Left lung (tissue), 4 donors: ENCODE measurements at regions not wholly inside any gene's neighbourhood (a gene's known extent, or its start where the extent isn't known, plus 50 kb on each side); places are given as distances from the start of the nearest gene placed in this dataset.

Source experiments
- ATAC-seq: fragments of 200-7000 bp; cut with Tn5 transposase; one replicate; pipeline ENCODE4 v1.9.1; 2020; ENCODE audit warnings: moderate library complexity
- DNase-seq, 4 donors: peaks; one replicate each; pipeline ENCODE4 v3.0.0-alpha.2; 2013 to 2020
- H3K27ac ChIP-seq, 2 donors: fragments of 200-600 bp; sonication (generic) in 1 of 2; one replicate each; pipeline versions ENCODE4 v1.5.0 to v1.8.0; 2020 to 2021
- H3K27me3 ChIP-seq, 2 donors: fragments of 200-600 bp; sonication (generic) in 1 of 2; one replicate each; pipeline versions ENCODE4 v1.5.0 to v1.8.0; 2020 to 2021
- H3K36me3 ChIP-seq, 2 donors: fragments of 200-600 bp; sonication (generic) in 1 of 2; one replicate each; pipeline versions ENCODE4 v1.5.0 to v1.8.0; 2020 to 2021
- H3K4me1 ChIP-seq, 2 donors: fragments of 200-600 bp; one replicate each; pipeline ENCODE4 v1.8.0; 2021
- H3K4me3 ChIP-seq, 2 donors: fragments of 200-600 bp; sonication (generic) in 1 of 2; one replicate each; pipeline versions ENCODE4 v1.5.0 to v1.8.0; 2020 to 2021; ENCODE audit warnings: mild to moderate bottlenecking in 1 of 2
- H3K9me3 ChIP-seq, 2 donors: fragments of 200-600 bp; sonication (generic) in 1 of 2; one replicate each; pipeline versions ENCODE4 v1.5.0 to v1.8.0; 2020 to 2021
- CTCF ChIP-seq, 2 donors: fragments of 200-600 bp; sonication (generic) in 1 of 2; IDR thresholded peaks; one replicate each; pipeline versions ENCODE4 v1.5.0 to v1.8.0; 2021; ENCODE audit warnings: antibody characterized with exemption in 2 of 2
- intact Hi-C, 2 donors: fragments of 100-400 bp; cut with DNase I; formaldehyde crosslinking; loops; one replicate each; pipeline versions ENCODE4 v1.11.2 to v1.14.2; 2022
- donor health status: DM: no; HTN: yes; CAD: no.
- donor health status: DM: no; HTN: no; CAD: no.

- no peak for TF ChIP-seq CTCF (IDR thresholded peaks at IDR 0.05)
- DNase-seq: no peak
- Histone ChIP-seq H3K4me3 (no peak overlapping the region), H3K4me1 (no peaks in the 10 kb centered on the region), H3K36me3 (no peaks in the 10 kb centered on the region), H3K9me3 (no peaks in the 10 kb centered on the region), H3K27me3 (no peaks in the 10 kb centered on the region), H3K27ac (no peak overlapping the region)
- no peak for ATAC-seq
- intact Hi-C loops: no loop called here
These were observed 708.9 kb downstream of the RNF144A start for GRCh38 chr2:7626139-7626537.

- intact Hi-C loops: no loop called here
- TF ChIP-seq CTCF (IDR thresholded peaks at IDR 0.05): no peak
- Histone ChIP-seq H3K9me3 (no peaks in the 10 kb centered on the region), H3K27ac (no peak overlapping the region), H3K4me3 (no peak overlapping the region), H3K4me1 (no peaks in the 10 kb centered on the region), H3K36me3 (no peaks in the 10 kb centered on the region), H3K27me3 (no peaks in the 10 kb centered on the region)
- ATAC-seq (no peak), DNase-seq (no peak)
These were observed 710.4 kb downstream of the RNF144A start for GRCh38 chr2:7627583-7627982.

- H3K9me3 ChIP-seq: no peaks in the 10 kb centered on the region
- H3K4me3 ChIP-seq: no peak overlapping the region
- H3K27me3 ChIP-seq: no peaks in the 10 kb centered on the region
- no peak for ATAC-seq
- no peak overlapping the region for H3K27ac ChIP-seq
- intact Hi-C loops: no loop called here
- no peak for DNase-seq
- no peaks in the 10 kb centered on the region for H3K36me3 ChIP-seq
- H3K4me1 ChIP-seq: no peaks in the 10 kb centered on the region
- TF ChIP-seq CTCF (IDR thresholded peaks at IDR 0.05): no peak
These were observed 715.2 kb downstream of the RNF144A start for GRCh38 chr2:7632420-7632819.

- no peak for TF ChIP-seq CTCF (IDR thresholded peaks at IDR 0.05)
- Histone ChIP-seq H3K27me3 (no peaks in the 10 kb centered on the region), H3K27ac (no peak overlapping the region), H3K9me3 (no peaks in the 10 kb centered on the region), H3K4me1 (no peaks in the 10 kb centered on the region), H3K4me3 (no peak overlapping the region), H3K36me3 (no peaks in the 10 kb centered on the region)
- intact Hi-C loops: no loop called here
- DNase-seq (peak in 1 of 4 donors; percentile 20), ATAC-seq (no peak)
These were observed 716.4 kb downstream of the RNF144A start for GRCh38 chr2:7633566-7634153.

- DNase-seq (no peak), ATAC-seq (no peak)
- TF ChIP-seq CTCF (IDR thresholded peaks at IDR 0.05): no peak
- Histone ChIP-seq H3K9me3 (no peaks in the 10 kb centered on the region), H3K4me1 (no peaks in the 10 kb centered on the region), H3K4me3 (no peak overlapping the region), H3K27me3 (no peaks in the 10 kb centered on the region), H3K27ac (no peak overlapping the region), H3K36me3 (no peaks in the 10 kb centered on the region)
- intact Hi-C loops: no loop called here
These were observed 717.2 kb downstream of the RNF144A start for GRCh38 chr2:7634409-7634808.
